Suprapubic skin (tissue), 4 donors: ENCODE measurements at regions not wholly inside any gene's neighbourhood (a gene's known extent, or its start where the extent isn't known, plus 50 kb on each side); places are given as distances from the start of the nearest gene placed in this dataset.

ENCODE experiments used
- EP300 ChIP-seq: sonication (generic); formaldehyde crosslinking; IDR thresholded peaks from one replicate; pipeline ENCODE4 v1.6.1; 2017; ENCODE audit warnings: antibody characterized with exemption
- POLR2A ChIP-seq, 2 donors: fragments of 450-650 bp; IDR thresholded peaks; one replicate each; pipeline ENCODE4 v1.6.1; 2017; ENCODE audit warnings: antibody characterized with exemption in 2 of 2, mild to moderate bottlenecking in 2 of 2, moderate library complexity in 2 of 2
- POLR2AphosphoS5 ChIP-seq, 3 donors: sonication (generic); formaldehyde crosslinking; IDR thresholded peaks; one replicate each; pipeline ENCODE4 v1.6.1; 2017; ENCODE audit warnings: antibody characterized with exemption in 3 of 3
- TF ChIP-seq, protein P1 (sequence below), 2 donors: fragments of 200-600 bp in 1 of 2; fragments of 450-650 bp in 1 of 2; sonication (generic) in 1 of 2; IDR thresholded peaks; one replicate each; pipeline ENCODE4 v1.5.1; 2016 to 2019; ENCODE audit warnings: antibody characterized with exemption in 2 of 2, mild to moderate bottlenecking in 1 of 2, moderate library complexity in 1 of 2

DNA sequence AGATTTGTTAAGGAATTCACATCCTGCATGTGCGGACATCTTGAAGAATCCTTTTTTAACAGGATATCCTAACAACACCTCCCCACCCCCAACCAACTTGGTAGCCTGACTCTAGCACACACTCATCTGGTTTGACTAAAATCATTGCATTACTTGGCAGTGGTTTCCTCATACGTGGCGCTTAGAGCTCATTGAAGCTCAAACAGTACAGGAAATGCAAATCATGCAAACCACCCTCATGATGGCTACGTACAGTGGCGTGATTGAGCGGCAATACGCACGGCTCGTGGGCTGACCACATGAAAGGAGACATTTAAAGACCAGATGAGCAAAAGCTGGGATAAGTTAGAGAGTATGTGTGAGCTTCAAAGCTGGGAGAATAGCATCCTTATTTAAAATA is 336.2 kb downstream of the ZEB2 start:
- TF ChIP-seq, protein P1, sequence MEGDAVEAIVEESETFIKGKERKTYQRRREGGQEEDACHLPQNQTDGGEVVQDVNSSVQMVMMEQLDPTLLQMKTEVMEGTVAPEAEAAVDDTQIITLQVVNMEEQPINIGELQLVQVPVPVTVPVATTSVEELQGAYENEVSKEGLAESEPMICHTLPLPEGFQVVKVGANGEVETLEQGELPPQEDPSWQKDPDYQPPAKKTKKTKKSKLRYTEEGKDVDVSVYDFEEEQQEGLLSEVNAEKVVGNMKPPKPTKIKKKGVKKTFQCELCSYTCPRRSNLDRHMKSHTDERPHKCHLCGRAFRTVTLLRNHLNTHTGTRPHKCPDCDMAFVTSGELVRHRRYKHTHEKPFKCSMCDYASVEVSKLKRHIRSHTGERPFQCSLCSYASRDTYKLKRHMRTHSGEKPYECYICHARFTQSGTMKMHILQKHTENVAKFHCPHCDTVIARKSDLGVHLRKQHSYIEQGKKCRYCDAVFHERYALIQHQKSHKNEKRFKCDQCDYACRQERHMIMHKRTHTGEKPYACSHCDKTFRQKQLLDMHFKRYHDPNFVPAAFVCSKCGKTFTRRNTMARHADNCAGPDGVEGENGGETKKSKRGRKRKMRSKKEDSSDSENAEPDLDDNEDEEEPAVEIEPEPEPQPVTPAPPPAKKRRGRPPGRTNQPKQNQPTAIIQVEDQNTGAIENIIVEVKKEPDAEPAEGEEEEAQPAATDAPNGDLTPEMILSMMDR (IDR thresholded peaks at IDR 0.05) = no peak
- no peak for TF ChIP-seq POLR2A (IDR thresholded peaks at IDR 0.05)
- TF ChIP-seq POLR2AphosphoS5 (IDR thresholded peaks at IDR 0.05) = no peak
- no peak for TF ChIP-seq EP300
